COR-L47 (cell line): ENCODE measurements at regions not wholly inside any gene's neighbourhood (a gene's known extent, or its start where the extent isn't known, plus 50 kb on each side); places are given as distances from the start of the nearest gene placed in this dataset.

Experiments used
- DNase-seq: peaks from one replicate; lab custom pipeline; 2025; lab: John Stamatoyannopoulos, UW

DNA sequence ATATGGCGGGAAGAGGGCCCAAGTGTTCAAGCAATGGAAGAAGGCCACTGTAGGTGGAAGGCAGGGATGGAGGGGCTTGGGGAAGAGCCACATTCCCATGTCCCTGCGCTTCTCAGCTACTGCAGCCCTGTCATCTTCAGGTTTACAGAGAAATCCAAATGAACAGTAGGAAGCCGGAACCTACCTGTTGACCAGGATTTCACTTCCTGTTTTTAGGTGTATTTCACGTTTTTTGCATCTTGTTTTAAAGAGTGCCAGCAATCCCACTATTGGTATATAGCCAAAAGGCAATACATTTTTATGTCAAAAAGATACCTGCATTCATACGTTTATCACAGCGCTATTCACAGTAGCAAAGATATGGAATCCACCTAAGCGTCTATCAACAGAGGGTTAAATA is 159.2 kb downstream of the SLC35B3 start:
- no peak for DNase-seq

DNA sequence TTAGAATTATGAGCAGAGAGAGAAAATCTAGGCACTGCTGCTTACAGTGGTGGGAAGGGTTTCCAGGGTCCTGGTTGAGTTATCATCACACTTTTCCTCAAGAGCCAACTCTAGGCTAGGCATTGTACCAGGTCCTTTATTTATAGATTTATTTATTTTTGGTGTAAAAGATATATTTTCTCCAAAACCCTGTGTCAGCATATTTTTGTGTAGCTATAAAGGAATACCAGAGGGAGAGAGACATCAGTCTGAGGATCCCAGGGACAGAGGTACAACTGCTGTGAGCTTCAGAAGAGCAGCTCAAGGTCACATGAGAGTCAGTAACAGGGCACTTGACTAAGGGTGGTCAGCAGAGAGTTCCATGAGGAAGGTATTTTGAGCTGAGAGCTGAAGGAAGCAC is 159.7 kb downstream of the SLC35B3 start:
- no peak for DNase-seq

DNA sequence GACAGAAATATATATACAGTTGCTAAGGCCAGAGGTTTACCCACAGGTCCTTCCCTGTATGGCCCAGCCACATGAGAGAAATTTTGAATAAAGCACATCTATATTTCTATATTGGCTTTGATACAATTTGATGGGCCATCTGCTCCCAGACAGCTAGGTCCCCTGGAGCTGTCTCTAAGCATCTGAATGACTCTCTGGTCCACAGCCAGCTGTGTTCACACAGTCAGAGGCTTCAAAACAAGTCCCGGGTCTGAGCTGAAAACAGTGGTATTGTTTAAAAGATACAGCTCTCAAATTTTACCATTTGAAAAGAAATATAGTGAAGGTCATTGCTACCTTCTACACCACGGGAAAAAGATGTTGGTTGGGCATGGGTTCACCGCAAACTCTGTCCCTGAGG is 161.1 kb downstream of the SLC35B3 start:
- peak; percentile 13 for DNase-seq

DNA sequence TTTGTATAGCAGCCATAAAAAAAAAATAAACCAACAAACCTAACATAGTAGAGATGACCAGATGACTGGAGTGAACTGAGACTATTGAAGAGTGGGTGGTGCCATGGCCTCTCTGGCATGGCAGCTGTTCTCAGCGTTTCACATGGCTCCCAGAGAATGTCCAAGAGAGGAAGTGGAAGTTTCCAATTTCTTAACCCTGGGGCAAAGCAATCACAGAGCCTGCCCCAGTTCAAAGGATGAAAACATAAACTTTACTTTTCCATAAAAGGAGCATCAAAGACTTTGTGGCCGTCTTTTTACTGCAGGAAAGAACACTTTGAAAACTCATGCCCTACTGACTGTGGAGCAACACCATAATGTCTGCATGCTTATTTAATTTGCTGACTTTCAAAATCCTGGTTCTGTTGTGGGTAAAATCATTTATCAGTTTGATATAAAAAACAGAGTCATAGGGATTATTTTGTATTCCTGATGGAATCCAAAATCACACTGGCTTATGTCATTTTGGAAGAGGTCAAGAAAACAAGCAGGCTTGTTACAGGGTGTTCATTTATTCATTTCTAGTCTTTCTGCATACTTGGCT is 165.4 kb downstream of the SLC35B3 start:
- no peak for DNase-seq

DNA sequence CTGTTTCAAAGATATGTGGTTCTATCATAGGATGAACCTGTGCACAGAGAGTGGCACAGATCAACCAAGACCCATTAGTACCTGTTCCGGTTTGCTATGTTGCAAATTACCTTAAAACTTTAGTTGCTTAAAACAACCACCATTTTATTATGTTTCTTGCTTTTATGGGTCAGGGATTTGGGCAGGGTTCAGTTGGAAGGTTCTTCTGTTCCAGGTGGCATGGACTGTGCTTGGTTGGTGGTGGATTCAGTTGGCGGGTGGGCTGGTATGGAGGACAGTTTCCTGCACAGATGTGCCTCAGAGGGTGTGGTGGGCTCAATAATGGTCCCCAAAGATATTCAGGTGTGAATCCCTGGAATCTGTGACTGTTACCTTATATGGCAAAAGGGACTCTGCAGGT is 166.3 kb downstream of the SLC35B3 start:
- DNase-seq: no peak

DNA sequence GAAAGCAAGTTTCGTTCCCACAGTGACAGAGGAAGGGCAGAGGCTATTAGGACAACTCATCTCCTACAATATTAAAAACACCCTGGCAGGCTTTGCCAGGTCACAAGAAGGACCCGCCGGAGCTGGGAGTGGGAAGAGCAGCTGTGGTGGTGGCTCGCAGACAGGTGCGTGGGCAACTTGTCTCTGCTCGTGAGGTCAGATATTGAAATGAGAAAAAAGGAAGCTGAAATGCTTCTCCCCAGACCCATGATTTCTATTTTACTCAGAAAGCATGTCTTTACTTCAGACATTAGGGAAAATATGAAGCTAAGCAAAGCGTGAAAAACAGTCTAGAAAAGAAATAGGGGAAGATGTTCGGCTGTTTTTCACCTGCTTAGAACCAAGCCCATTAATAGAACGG is 166.3 kb upstream of the EEF1E1 start:
- DNase-seq: no peak

DNA sequence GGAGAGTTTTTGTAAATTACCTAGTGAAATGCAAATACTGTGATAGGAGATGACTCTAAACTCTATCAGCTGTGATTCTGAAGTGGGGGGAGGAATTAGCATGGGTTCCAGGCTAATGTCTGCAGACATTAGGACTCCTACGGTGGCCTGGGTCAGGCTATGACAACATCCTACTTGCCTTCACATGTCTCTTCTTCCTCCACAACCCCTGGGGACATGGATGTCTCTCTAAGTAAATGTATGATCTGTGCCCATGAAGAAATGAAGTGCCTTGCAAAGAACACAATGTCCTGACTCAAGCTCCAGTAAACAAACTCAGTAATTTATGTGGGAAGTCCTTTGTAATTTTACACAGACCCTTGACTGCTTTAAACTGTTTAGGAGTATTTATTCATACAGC is 165.8 kb upstream of the EEF1E1 start:
- DNase-seq: no peak

DNA sequence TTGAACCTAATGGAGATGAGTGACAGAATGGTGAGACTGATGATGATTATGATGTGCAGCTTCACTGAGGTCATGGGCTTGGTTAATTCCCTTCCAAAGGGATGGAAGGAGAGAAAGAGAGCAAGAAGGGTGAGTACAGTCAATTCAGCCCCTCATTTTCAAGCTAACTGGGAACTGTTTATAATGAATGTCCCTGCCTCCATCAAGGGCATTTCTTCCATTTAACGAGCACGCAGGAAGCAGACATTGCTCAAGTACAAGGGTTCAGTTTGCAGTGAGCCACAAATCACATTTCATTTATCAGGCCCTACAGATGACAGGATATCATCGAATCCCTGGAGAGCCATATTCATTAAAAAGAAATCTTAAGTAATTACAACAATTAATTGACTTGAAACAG is 158.3 kb upstream of the EEF1E1 start:
- DNase-seq: no peak

DNA sequence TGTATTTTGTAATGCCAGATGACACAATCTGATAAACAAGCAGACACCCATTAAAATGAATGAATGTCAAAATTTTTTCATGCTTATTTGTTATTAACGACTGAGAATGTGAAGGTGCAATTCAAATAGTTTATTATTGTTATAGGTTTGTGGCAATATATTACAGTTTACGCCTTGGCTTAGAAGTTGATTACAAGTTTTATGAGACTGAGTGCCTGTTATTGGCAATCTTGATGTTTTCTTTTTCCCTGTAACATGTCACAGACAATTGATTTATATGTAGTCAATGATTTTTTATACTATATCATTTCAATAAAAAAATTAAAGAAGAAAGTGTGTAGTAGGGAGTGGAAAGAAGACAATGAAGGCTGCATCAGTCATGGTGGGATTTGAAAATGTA is 144.1 kb upstream of the EEF1E1 start:
- no peak for DNase-seq

DNA sequence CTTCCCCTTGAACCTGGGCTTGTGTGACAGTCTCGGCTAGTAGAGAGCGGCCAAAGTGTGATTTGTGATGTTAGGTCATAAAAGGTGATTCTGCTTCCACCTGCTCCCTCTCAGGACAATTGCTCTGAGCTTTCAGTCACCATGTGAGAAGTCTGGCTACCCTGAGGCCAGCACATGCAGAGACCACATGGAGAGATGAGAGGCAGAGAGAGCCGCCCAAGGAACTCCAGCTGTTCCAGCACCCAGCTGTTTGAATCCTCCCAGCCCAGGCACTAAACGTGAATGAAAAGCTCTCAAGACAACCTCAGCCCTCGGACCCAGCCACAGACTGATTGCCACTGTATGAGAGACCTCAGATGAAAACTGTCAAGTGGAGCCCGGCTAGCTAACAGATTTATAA is 143.4 kb upstream of the EEF1E1 start:
- peak; percentile 15 for DNase-seq

DNA sequence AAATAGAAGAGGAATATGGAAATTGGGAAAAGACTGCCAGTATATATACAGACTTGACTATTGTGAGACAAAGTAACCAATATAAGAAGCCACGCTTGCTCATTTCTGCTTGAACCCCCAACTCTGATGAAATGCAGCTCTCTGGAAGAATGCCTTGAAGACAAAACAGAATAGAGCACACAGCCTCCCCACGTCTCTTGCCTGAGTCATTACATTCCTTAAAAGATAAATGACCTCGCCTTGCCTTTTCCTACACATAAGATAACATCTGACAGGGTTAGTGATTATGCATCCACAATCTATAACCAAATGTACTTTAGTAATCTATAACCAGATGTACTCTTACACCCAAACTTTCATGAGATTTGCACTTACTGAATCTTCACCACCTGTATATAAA is 141.1 kb upstream of the EEF1E1 start:
- DNase-seq: no peak

DNA sequence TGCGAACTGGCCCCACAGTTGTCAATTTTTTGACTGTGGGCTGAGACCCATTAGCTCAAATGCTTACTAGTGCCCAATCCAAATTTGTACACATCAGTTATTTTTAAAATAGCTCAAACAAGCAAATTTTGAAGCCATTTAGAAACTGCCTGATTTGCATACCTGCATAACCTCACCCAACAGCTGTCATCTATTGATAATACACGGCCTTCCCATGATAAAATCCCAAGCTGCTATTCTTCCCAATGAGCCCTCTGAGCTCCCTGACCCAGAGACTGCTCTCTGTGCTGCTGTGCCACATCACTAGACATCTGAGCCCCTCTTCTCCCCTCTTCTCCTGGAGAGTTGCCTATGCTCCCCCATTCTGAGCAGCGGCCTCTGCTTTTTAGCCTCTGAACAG is 140.5 kb upstream of the EEF1E1 start:
- no peak for DNase-seq

DNA sequence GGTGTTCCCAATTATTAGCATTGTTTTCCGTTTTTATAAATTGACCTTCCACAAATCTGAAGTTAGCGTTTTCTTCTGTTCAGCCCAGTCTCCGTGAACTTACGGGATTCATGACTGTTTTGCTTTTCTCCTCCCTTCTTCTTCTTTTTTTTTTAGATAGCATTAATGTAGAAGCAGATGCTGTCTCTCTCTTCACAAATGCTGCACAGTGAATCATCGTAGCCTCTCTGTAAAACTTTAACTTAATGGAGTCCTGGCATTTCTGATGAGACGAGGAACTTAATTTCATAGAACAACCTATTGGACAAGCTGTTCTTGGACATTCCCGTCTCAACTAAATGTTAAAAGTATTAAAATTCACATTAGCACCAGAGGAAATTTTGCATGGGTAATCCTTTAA is 138.0 kb upstream of the EEF1E1 start:
- no peak for DNase-seq

DNA sequence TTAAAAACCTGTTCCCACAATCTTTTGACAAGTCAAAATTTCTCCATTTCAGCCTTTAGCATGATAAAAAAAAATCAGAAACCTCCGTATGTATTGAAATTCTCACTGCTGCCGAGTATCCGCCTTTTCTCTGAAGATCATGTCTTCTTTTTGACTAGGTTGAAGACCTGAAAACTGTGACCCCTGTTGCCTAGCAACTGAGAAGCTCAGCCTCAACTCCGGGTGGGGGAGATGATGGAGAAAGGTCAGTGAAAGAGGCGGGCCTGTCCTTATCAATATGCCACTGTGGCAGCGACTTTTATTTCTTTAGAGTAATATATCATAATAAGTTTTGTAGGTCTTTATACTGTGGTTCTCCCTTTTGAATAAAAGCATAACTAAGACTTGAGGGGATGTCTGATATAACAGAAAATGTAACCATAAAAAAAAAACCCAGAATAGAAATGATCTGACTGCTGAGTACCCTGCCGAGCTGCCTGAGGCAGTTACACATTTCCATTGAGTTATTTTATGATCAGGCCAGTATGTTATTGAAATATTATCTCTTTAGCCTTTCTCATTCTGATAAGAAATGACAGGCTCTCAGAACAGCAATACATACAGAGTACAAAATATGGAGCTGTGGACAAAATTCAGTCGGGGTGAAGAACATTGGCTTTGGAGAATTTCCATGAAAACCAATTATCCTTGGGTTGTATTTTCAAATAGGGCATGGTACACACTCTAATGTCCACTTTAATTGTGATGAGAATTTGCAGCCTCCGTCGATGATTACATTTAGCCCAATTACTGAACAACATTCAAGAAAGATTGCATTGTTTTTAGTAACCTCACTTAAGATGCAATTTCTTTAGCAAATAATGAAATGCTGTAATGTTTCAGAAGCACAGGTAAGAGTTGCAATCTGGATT is 136.7 kb upstream of the EEF1E1 start:
- DNase-seq: no peak

DNA sequence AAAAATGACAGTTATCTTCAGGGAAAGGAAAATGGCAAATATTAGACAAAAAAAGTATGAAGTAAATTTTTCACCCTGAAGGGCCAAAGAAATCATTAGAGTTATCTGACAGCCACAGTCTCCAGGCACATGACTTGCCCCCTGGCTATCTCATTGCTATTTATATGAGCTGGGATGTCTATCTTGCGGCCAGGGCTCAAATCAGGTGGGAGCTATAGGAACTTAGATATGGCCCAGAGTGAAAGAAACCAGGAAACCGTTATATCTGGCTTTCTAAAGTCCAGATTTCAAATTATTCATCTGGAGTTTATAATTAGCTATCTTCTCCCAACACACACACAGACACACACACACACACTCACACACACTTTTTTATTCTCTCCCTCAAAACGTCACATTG is 135.3 kb upstream of the EEF1E1 start:
- DNase-seq: no peak

DNA sequence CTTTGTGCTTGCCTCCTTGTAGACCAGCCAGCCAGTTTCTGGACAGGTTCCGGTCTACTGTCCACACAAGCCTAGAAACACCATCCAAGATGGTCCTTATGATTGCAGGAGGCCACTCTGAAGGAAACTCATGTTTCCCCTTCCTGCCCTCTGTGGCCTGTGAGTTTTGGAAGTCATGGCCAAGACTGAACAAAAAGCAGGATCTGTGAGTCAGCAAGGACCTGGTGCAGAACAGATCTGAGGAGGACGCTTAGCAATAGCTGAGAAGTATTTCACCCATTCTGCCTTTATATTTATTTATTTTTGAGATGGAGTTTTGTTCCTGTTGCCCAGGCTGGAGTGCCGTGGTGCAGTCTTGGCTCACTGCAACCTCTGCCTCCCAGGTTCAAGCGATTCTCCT is 134.6 kb upstream of the EEF1E1 start:
- no peak for DNase-seq

DNA sequence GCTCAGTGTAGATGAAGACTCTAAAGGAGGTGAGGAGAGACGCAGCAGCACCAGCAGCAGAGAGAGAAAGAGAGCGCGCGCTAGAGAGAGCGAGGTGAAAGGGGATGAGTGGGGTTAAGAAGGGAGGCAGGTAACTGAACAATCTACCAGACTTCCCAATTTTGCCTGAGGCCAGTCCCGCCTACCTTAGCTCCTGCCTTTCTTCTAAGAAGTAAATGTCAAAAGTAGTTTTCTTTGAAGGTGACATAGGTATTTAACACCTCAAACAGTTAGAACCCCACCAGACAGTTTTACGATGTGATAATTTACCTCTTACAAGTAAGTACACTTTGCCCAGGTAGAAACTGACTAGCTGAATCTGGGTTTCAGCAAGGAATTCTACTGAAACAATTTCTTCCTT is 132.0 kb upstream of the EEF1E1 start:
- no peak for DNase-seq

DNA sequence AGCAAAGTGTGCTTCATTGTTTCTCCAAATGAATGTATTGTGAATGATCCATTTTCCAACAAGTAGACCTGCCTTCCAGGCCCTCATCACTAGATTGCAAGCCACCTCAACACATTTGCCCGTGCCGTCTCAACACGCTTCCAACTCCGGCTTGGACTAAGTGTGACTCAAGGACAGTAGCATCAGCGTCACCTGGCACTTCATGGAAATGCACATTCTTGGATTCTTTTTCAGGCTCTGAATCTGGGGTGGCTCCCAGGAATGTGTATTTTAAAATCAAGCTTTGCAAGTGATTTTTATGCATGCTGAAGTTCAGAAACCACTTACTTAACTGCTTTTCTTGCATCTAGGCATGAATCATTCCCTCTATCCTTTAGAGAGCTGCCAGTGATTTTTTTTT is 129.6 kb upstream of the EEF1E1 start:
- DNase-seq: no peak

DNA sequence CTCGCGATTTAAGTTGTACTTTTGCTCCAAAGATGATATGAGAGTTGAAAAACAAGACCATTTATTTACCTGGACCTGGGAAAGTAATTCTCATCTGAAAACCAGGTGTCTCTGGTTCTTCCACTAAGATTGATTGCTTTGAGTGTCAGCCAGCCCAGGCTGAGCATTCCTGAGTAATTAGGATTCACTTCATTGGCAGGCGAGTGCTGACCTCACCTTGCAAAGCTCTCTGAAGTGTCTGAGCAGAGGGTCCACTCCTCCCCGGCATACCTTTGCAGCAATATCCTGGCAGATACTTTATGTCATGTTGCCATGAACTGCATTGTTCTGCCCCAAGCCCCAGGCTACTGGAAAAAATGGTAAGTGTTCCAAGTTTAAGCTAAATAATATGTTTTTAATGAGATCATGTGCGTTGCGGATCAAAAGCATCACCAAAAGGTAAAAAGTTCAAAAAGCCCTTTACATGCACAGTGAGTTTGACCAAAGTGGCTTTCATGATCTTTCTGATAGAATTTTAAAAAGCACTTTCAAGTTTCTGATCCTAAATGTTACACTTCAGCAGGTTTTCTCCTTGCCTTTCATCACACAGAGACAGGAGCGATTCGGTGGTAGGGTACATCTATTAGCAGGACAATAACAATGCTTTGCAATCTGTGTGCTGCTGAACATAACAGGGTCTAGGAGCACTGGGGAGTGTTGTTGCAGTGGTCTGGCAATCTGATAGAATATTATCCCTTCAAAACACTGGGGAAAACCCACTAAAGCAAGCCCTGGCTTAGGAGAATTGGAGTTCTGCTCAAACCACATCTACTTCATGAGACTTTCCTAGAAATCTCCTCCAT is 127.8 kb upstream of the EEF1E1 start:
- no peak for DNase-seq

DNA sequence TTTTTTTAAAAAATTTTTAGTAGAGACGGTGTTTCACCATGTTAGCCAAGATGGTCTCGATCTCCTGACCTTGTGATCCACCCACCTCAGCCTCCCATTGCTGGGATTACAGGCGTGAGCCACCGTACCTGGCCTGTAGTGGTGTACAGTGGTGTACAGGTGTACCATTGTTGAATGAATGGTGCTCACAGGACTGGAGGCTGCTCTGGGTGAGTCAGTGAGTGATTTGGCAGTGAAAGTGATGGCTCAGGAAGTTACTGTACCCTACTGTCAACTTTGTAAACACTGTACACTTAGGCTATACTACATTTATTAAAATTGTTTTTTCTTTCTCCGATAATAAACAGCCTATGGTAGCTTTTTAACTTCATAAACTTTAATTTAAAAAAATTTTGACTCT is 122.8 kb upstream of the EEF1E1 start:
- DNase-seq: no peak

DNA sequence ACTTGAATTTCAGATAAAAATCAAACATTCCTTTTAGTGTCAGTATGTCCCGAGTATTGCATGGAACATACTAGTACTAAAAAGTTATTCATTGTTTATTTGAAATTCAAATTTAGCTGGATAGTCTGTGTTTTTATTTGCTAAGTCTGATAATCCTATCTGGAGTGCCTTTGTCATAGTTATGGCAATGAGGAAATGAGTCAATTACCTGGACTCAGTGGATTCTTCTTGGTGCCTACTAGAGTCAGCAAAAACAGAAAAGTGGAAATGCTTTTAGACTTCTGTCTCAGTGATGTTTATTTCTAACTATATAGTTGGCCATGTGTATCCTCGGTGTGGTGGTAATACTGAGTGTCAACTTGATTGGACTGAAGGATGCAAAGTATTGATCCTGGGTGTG is 121.3 kb upstream of the EEF1E1 start:
- DNase-seq: no peak

DNA sequence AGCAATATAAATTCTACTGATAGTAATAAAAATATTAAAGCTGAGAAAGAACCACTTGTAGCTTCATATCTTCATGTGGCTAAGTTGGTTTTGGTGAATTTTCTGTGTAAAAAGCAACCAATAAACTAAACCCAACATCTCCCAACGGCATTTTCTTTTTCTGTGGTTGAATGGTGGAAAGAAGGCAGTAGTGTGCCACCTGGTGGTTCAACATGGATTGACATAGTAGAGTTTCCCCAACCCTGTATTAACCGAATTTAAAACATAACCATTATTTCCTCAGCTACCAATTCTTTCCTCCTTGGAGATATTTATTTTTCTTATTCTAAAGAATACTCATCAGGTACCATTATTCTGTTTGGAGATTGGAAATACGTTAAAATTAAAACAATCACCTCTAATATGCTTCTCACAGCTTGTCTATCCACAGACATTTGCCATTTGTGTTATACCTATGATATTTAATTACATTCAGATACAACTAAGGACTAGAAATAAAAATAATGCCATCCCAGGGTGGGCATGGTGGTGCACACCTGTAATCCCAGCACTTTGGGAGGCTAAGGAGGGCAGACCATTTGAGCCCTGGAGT is 117.1 kb upstream of the EEF1E1 start:
- peak; percentile 9 for DNase-seq

DNA sequence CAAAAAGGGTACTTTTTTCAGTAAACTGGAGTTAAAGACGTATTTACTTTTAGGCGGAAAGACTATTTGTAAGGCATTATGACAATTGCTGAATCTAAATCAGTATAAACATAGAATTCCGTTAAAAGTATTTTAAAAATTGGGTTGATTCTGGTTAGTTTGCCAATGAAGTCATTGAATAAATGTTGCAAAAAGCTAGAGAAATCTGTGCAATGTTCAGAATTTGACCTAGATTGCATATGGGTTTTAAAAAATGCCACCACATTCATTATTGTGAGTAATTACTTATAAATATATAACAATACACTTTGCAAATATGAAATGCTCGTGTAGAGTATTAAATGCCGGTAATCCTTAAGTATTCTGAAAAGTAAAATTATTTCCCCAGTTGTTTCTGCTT is 116.5 kb upstream of the EEF1E1 start:
- no peak for DNase-seq
